Ammon's horn (tissue), 1 donor: ENCODE measurements at regions not wholly inside any gene's neighbourhood (a gene's known extent, or its start where the extent isn't known, plus 50 kb on each side); places are given as distances from the start of the nearest gene placed in this dataset.
A peak's percentile ranks its signal among the peaks of the same experiment; 100 is the strongest.

Source experiments
- DNase-seq: peaks from one replicate; pipeline ENCODE4 v3.0.0-alpha.2; 2016; ENCODE audit warnings: low spot score

DNA sequence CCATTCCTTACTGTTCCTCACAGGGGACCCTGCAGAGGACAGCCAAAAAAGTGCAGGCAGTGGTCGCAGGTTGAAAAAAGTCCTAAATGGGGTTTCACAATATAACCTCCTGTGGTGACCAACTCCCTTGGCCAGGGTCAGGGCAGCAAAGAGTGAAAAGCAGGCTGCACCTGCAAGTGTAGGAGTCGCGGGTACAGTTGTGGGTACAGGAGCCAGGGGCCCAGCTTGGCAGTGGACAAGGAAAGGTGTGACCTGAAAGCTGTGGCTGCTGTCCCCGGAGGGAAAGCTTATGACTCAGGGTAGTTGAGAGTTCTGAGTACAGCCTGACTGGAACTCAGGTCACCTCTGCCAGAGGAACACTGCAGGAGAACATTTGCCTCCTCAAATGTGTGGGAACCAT, 1114.1 kb downstream of the ROBO2 start:
- no peak for DNase-seq

DNA sequence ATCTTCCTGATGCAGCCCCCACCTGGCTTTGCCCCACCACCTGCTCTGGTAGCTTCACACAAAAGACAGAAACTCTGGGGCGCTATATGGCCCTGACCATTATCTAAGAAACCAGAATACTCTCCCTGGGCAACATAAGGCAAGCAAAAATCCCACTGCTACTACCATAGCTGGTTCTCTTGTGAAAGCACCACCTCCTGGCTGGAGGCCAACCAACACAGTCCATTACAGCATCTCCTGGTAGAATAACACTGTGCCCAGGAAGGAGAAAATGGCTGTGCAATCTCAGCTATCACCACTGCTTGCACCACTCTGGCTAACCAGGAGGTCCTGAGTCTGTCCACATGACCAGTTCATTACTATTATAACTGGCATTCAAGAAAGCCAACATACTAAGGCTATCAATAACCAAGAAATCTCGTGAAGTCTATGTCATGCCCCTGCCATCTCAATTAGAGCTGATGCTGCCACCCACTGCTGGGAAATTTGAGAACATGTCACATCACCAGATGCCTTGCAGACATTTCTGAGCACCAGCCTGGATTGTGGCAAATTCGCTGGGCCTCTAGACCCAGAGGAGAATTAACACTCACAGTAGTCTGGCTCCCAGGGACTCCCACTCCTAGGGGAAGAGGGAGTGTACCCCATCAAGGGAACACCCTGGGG, 1114.8 kb downstream of the ROBO2 start:
- no peak for DNase-seq

DNA sequence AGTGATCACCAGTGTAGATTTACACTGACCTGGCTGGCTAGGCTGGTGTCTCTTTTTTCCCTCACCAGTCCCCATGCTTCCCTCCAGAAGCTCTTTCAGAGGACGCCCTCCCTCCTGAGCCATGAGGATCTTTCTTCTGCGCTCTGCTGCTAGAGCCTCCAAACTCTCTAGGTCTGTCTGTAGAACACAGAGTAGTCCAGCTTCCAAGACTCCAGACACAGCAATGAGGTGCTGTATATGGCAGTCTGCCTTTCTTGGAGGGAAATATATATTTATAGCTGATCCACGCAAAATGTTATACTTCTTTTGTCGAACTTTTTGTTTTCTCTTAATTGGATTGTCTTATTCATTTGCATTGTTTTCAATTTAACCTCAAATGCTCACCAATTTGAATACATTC, 1121.8 kb downstream of the ROBO2 start:
- DNase-seq, result no peak

DNA sequence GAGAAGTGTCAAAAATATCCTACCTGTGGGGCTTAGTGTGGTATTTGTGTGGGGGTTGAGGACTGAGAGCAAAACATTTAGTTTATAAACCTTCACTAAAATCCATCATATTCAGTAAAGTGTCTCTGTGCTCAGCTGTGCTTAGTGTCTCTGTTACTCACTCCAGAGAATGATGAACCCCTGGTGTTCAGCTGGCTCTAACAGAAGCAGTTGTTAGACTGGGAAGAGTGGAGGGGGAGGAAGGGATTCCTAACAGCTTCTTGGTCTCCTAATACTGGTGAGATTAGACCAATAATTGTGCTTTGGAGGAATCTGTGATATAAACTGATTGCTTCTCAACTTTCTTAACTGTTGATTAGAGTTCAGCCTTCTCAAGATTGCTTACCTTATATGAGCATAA, 1123.5 kb downstream of the ROBO2 start:
- no peak for DNase-seq

DNA sequence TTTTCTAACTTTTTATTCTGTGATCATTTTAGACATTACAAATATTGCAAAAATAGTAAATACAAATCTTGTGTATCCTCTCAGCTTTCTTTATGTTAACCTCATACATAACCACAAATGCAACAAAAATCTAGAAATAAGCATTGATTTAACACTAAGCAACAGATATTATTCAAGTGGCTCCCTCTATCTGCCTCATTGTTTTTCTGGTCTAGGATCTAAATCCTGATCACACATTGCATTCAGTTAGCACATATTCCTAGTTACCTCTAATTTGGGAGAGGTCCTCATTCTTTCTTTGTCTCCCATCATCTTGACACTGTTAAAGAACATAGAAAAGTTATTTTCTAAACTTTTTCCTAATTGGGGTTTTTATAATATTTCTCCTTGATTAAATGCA, 1126.0 kb downstream of the ROBO2 start:
- peak; percentile 4 for DNase-seq

DNA sequence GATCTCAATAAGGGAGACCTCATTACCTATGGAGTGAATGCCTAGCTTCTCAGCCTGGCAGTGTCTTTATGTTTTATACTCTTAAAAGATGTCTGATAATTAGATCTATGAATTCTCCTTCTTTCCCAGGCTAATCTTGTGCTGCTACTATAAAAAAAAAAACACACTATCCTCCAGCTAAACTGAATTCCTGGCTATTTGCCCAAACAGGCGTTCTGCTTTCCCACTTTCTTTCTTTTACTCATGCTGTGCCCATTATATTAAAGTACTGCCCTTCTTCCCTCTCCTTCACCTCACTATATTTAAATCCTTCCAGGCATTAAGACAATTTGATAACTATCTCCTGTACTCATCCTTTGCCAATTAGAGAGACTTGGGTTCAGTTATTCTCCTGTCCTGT, 1134.9 kb downstream of the ROBO2 start:
- DNase-seq, result no peak

DNA sequence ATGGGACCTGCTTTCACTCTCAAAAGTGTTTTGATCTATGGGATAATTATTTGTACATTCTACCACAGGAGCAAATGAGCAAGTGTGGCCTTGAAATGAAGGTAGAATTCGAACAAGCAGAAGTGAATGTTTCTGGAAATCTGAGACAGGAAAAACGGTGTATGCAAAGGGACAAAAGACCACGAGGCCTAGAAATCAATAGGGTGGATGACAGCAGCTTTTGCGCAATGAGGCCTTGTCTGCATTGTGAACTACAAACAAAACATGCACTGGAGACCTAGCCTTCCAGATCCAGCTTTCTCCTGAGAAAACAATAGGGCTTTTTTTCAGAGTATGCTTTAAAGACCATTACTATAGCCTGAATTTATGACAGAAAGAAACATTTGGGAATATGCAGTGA, 1137.0 kb downstream of the ROBO2 start:
- no peak for DNase-seq

DNA sequence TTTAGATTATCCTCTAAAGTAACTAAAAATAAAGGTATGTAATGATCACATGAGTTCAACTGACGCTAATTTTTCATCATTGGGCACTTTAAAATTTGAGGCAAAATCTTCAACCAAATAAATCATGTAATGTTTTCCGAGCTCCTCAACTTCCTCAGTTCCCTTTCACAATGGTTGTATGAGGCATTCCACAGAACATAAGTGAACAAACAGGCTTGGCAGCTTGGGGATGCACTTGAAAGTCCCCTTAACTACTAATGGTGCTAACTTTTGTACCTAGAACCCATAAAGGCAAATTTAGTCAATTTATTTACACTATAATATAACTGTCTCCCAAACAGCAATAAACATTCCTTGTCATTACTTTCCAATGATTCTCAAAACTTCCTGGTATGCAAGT, 1137.9 kb downstream of the ROBO2 start:
- DNase-seq, result no peak

DNA sequence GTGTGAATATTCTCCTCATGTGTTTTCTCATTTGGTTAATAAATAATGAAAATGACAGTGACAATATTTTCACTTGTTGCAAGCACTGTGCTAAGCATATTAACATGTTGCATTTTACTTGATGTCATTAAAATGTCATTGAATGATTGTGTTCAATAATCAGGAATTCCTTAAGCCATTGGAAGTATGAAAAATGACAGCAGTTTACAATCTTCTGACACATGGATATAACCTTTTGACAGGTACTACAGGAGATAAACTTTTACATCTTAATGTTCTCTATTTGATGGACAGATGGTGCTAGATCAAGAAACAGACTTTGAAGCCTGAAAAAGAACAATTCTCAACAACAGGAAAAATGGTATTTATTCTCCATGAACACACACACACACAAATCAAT, 1138.3 kb downstream of the ROBO2 start:
- no peak for DNase-seq

DNA sequence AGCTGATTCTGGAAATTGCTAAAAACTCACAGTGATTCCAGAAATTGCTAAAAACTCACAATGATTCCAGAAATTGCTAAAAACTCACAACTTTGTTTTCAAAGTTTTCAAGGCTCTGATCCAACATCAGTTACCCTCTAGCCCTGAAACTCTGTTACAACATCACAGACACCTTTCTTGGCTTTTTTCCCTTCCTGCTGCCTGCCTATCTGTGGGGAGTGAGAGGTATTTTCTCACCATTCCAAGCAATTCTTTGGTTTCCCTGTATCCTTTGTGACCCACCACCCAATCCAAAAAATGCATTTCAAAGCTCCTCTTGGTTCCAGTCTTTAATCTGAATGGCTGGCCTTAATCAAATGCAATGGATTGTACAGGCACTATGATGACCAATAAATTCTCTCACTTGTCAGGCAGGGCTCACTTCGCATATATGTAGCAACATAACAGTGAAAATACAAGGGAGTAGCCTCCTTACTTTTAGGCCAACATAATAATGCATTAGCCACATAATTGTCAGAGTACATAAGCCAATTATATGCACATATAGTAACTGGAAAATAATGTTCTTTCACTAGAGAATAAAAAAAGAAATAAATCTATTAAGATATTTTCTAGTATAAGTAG, 1139.0 kb downstream of the ROBO2 start:
- no peak for DNase-seq

DNA sequence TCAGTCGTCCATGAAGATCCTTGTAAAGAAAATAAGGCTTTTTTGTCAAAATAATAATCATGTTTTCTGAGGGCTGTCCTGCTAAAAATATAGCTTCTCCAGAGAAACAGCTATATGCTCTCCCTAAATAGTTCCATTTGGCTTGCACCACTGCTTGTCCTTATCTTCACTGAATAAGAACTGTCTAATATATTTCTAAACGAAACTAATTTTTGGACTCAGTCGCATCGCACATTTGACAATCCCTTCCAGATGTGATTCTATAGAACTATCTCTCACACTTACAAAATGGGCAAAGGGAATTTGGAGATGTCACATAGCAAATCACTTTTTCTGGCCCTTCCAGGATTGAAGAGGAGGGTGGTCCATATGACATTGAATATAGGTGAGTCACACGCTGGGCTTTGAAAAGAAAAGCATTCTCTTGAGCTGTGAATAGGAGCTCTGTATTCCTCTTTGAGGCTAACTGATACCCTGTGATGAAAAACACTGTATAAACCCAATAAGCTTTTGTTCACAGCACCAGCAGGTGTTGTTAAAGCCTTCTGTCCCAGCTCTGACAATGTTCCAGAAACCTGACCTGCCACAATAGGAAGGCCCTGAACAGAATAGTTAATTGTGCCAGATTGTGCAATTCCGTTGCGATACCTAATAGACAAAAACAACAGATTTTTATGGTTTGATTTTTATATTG, 1144.2 kb downstream of the ROBO2 start:
- DNase-seq, result no peak

DNA sequence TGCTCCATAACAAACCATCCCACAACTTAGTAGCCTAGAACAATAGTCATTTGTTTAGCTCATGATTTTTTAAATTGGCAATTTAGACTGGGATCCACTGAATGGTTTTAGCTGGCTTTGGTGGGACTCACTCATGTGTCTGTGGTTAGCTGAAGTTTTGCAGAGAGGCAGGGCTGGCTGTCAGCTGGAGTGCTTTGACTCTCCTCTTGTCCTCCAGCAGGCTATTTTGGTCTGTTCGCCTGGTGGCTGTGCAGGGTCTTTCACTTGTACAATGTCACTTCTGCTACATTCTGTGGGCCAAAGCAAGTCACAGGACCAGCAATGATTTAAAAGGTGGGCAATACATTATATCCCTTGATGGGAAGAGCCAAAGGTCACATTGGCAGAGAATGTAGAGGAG, 1146.5 kb downstream of the ROBO2 start:
- DNase-seq, result no peak

DNA sequence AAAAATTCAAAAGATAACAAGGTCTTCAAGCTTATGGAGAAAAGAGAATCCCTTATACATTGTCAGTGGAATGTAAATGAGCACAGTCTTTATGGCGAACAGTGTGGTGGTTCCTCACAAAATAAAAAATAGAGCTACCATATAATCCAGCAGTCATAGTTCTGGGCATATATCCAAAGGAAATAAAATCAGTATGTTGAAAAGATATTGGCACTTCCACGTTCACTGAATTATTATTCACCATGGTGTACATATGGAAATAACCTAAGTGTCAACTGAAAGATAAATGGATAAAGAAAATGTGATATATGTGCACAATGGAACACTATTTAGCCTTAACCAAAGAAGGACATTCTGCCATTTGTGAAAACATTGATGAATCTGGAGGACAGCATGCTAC, 1161.2 kb downstream of the ROBO2 start:
- DNase-seq, result no peak

DNA sequence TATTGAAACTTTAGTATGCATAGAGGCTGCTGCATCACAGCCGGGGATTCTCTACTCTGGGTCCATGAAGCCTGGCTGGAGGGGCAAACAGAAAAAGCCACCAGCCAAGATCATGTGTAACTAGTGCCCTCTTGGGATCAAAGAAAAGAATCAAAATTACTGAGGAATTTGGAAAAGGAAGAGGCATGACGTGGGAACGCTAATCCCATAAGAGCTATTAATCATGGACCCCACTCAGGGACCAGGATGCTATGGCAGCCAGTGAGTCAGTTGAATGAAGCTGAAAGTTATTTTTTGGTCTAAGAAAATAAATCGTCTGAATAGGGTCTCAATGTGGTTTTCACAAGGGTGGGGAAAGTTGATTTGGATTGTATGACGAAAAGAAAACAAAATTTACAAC, 1165.1 kb downstream of the ROBO2 start:
- peak; percentile 4 for DNase-seq

DNA sequence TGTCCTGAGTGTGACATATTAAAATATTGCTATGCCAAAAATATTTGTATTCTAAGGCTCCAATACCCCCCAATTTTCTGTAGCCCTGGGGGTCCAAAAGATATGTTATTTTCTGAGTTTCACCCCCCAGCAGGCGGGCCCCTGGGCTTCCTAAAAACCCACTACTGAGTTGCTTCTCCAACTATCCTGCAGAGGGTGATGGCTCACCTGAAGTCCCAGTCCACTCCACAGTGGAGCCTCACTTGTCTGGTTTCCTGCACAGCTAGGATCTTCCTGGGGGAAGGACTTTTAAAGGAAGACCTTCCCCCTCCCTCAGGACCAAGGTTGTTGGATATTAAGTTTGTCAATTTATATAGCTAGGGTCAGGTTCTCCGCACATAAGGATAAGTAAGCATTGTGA, 1181.4 kb downstream of the ROBO2 start:
- no peak for DNase-seq

DNA sequence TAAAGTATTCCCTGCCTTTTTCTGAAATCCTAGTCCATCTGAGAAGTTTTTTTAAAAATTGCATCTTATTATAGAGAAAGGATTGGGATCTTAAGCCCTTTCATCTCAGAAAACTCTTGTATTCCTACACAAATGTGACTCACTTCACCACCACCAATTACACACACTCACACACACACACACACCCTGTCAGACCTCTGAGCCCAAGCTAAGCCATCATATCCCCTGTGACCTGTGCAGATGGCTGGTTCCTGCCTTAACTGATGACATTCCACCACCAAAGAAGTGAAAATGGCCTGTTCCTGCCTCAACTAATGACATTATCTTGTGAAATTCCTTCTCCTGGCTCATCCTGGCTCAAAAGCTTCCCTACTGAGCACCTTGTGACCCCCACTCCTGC, 1181.9 kb downstream of the ROBO2 start:
- no peak for DNase-seq

DNA sequence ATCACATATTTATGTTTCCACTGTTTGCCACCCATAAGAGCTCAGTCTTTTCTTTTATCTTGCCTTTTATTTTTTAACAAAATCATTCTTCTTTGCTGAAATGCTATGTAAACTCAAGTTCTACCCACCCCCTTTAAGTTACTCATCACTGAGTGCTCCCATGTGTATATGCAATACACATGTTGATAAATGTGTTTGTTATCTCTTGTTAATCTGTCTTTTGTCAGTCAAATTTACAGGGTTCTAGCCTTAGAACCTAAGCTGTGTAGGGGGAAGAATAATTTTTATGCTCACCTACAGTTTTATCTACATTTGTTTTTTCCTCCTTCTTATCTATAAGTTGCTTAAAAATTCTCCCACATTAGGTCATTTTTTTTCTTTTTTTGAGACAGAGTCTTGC, 1195.9 kb downstream of the ROBO2 start:
- no peak for DNase-seq

DNA sequence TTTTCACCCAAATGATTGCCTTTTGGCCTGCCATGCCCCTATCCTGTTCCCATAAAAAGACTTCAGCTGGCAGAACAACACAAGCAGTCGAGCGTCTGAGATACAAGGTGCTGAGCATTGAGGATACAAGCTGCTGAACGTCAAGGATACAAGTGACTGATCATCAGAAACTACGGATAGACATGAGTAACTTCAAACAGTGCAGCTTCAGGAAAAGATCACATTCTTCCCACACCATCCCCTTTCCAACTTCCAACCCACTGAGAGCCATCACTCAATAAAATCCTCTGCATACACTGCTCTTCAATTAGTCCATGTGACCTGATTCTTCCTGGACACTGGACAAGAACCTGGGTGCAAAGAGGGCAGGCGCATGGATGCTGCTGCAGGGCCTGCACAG, 1198.9 kb downstream of the ROBO2 start:
- DNase-seq, result no peak

DNA sequence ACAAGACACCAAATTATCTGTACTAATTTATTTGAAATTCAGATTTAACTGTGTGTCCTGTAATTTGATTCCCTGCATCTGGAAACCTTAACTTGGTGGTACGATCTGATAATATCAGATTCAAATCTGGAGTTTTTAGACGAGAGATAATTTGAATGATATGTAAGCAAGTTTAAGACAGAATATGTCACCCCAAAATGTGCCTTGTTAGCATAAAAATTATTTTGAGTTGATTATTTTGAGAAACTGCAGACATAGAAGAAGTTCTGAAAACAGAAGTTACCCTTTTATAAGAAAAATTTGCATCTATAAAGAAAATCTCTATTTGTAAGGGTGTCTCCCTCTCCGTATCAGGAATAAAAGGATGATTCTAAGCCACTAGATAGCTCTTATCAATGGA, 1202.8 kb downstream of the ROBO2 start:
- no peak for DNase-seq

DNA sequence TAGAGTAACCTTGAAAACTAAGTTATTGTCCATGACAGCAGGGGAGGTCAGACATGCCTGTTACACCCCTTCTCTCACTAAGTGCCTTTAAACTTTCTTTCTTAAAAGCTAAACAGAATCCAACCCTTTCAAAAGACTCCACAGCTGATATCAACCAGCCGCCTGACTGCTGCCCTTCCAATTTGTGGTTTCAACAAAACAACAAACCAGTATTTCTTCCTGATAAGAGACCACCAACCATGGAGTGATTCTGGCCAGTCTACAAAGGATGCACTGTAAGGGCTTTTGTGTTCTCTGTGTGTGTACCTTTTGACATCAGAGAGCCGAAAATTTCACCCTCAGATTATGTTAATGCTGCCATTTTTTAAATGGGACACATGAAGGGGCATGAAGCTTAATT, 1204.2 kb downstream of the ROBO2 start:
- DNase-seq, result no peak

DNA sequence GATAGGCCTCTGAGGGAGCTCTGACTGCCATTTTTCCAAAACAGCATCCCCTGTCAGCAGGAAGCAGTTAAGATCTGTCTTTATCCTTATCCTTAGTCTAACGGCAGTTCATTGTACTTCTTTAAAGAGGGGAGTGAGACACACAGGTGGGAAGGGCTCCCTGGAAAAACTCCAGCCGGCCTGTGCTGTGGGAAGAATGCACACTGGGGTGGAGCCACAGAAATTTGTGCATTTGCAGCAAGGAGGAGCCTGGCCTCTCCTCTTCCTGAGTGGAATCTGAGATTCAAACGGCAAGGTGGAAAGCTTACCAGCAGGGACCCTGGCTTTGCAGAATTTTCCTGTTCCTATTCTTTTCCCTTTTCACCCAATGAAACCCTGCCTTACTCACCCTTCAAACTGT, 1209.4 kb downstream of the ROBO2 start:
- no peak for DNase-seq

DNA sequence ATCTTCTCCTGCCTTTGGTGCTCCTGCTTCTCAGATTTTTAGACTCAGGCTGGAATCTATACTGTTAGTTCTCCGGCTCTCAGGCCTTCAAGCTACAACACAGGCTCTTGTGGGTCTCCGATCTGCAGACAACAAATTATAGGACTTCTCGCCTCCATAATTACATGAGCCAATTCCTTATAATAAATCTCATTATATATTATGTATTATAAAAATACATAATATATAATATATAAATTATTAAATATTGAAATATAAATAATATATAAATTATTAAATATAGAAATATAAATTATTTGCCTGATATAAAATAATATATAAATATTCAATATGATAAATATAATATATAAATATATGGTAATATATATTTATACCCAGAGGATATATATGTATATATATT, 1214.0 kb downstream of the ROBO2 start:
- no peak for DNase-seq

DNA sequence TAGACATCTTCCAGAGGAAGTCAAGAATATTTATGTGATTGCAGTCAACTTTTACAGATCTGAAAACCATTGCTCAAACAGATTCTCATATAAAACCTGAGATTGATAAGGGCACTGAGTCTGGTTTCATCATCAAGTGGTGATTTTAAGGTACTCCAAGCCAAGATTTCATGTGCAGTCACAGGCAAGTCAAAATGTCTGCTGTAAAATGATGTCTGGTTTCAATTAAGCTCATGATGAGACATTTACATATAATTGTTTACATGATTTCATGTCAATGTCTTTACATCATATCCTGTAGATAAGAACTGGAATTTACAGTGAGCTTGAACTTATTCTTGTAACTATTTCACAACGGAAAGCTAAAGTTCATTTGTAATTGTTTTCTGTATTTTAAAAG, 1215.5 kb downstream of the ROBO2 start:
- DNase-seq, result no peak

DNA sequence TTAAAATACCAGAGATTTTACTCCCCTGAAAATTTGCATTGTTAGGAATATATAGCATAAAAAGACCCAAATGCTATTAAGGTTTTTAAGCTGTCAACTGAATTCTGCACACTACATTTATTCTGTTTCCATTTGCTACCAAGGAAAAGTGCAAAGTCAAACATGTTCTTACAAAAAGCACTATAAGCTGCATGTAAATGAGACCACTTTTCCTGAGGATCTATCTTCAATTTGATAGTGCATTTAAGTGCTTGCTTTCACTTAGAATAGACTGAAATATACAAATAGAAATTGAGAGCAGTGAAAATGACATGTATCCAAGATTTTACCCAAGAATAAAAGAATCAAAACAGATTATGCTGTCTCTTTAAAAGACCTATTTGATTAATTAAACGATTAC, 1216.2 kb downstream of the ROBO2 start:
- no peak for DNase-seq
